OCI-LY7 (cell line): ENCODE measurements at regions not wholly inside any gene's neighbourhood (a gene's known extent, or its start where the extent isn't known, plus 50 kb on each side); places are given as distances from the start of the nearest gene placed in this dataset.

ENCODE experiments used
- BruUV-seq: library from RNA; stranded (reverse); fragments of 400-500 nt; replicated peaks from 2 replicates; lab custom pipeline; 2021; lab: Mats Ljungman, UMichigan
- CTCF ChIA-PET: fragments of 300-600 bp; sonication (Branson Sonifier 250); formaldehyde crosslinking; loops from one replicate; lab custom pipeline; 2022; ENCODE audit warnings: antibody characterized with exemption; ENCODE audit not compliant: unreplicated experiment; lab: Charles Lee
- POLR2A ChIA-PET: fragments of 300-600 bp; sonication (Branson Sonifier 250); formaldehyde crosslinking; loops from one replicate; lab custom pipeline; 2022; ENCODE audit warnings: antibody characterized with exemption; lab: Charles Lee
- DNase-seq: peaks from one replicate; pipeline ENCODE4 v3.0.0-alpha.2; 2015; ENCODE audit warnings: low spot score
- H2AFZ ChIP-seq: fragments of 200-600 bp; sonication (generic), shearing (Covaris generic); 2 replicates; pipeline ENCODE4 v1.6.1; 2014; ENCODE audit warnings: mild to moderate bottlenecking, antibody characterized with exemption, low read length, moderate library complexity
- H3K27ac ChIP-seq: fragments of 200-600 bp; sonication (generic); 2 replicates; pipeline ENCODE4 v1.5.1; 2014; ENCODE audit warnings: mixed run types, low read depth, mild to moderate bottlenecking, moderate library complexity, low read length, inconsistent platforms; ENCODE audit not compliant: poor library complexity, severe bottlenecking
- H3K36me3 ChIP-seq: fragments of 200-600 bp; sonication (generic); 2 replicates; pipeline ENCODE4 v1.6.1; 2014; ENCODE audit warnings: mild to moderate bottlenecking, antibody characterized with exemption, low read length, moderate library complexity, mixed read lengths; ENCODE audit not compliant: insufficient read depth
- H3K4me1 ChIP-seq: fragments of 200-600 bp; sonication (generic); 2 replicates; pipeline ENCODE4 v1.5.1; 2014; ENCODE audit warnings: mild to moderate bottlenecking, low read length; ENCODE audit not compliant: insufficient read depth, poor library complexity, severe bottlenecking
- H3K4me2 ChIP-seq: fragments of 200-600 bp; sonication (generic); 2 replicates; pipeline ENCODE4 v1.6.1; 2014; ENCODE audit warnings: mild to moderate bottlenecking, low read length
- H3K4me3 ChIP-seq: fragments of 200-600 bp; sonication (generic); 2 replicates; pipeline ENCODE4 v1.5.1; 2014; ENCODE audit warnings: mild to moderate bottlenecking, low read depth, low read length; ENCODE audit not compliant: poor library complexity, severe bottlenecking
- H3K79me2 ChIP-seq: fragments of 200-600 bp; sonication (generic); 2 replicates; pipeline ENCODE4 v1.6.1; 2016; ENCODE audit warnings: low read depth, mild to moderate bottlenecking, low read length, moderate library complexity, mixed read lengths; ENCODE audit not compliant: insufficient read depth
- H3K9me2 ChIP-seq: fragments of 200-600 bp; sonication (generic); 2 replicates; pipeline ENCODE4 v1.6.1; 2016; ENCODE audit warnings: mild to moderate bottlenecking, low read length, mixed read lengths; ENCODE audit not compliant: insufficient read depth
- H3K9me3 ChIP-seq: fragments of 200-600 bp; sonication (generic); 2 replicates; pipeline ENCODE4 v1.6.1; 2014; ENCODE audit warnings: mild to moderate bottlenecking, mixed run types, low read length, mixed read lengths
- H4K20me1 ChIP-seq: fragments of 200-600 bp; sonication (generic); 2 replicates; pipeline ENCODE4 v1.6.1; 2014; ENCODE audit warnings: mild to moderate bottlenecking, antibody characterized with exemption, low read length, moderate library complexity, mixed read lengths; ENCODE audit not compliant: insufficient read depth
- EZH2phosphoT487 ChIP-seq: fragments of 200-600 bp; sonication (generic); IDR thresholded peaks from 2 replicates; pipeline ENCODE4 v1.6.1; 2018; ENCODE audit warnings: low read depth, borderline replicate concordance, mild to moderate bottlenecking, mixed run types, antibody characterized with exemption, low read length, moderate library complexity, mixed read lengths
- intact Hi-C: fragments of 100-400 bp; cut with micrococcal nuclease; formaldehyde crosslinking; loops from one replicate; pipeline ENCODE4 v1.10.0; 2022; ENCODE audit not compliant: unreplicated experiment
- TF ChIP-seq, protein P1 (sequence below): fragments of 200-600 bp; sonication (generic); conservative IDR thresholded peaks from 2 replicates; pipeline ENCODE4 v1.5.1; 2014; ENCODE audit warnings: mild to moderate bottlenecking, antibody characterized with exemption, low read length, moderate library complexity, mixed read lengths

DNA sequence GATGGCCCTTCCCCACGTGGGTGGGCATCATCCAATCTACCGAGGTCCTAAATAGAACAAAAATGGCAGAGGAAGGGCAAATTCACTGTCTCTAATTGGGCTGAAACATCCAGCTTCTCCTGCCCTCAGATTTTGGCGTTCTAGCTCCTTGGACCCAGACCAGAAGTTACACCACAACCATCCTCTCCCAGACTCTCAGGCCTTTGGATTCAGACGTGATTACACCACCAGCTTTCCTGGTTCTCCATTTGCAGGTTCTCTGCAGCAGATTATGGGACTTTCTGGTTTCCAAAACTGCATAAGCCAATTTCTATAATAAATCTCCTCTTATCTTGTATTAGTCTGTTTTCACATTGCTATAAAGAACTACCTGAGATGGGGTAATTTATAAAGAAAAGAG lies 73.6 kb upstream of the STARD4 start:
- TF ChIP-seq, protein P1, sequence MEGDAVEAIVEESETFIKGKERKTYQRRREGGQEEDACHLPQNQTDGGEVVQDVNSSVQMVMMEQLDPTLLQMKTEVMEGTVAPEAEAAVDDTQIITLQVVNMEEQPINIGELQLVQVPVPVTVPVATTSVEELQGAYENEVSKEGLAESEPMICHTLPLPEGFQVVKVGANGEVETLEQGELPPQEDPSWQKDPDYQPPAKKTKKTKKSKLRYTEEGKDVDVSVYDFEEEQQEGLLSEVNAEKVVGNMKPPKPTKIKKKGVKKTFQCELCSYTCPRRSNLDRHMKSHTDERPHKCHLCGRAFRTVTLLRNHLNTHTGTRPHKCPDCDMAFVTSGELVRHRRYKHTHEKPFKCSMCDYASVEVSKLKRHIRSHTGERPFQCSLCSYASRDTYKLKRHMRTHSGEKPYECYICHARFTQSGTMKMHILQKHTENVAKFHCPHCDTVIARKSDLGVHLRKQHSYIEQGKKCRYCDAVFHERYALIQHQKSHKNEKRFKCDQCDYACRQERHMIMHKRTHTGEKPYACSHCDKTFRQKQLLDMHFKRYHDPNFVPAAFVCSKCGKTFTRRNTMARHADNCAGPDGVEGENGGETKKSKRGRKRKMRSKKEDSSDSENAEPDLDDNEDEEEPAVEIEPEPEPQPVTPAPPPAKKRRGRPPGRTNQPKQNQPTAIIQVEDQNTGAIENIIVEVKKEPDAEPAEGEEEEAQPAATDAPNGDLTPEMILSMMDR, result no peak
- TF ChIP-seq EZH2phosphoT487, result no peak
- H3K9me2 ChIP-seq, result no peaks in the 10 kb centered on the region
- H4K20me1 ChIP-seq, result no peaks in the 10 kb centered on the region
- ChIA-PET POLR2A (interaction anchor here (0.6 kb wide), 1 partner anchor 42 kb away, joined by 3 read pairs; no protein-coding TSS in a partner anchor), CTCF (no interaction called here)
- no TSS peak for BruUV-seq
- no peaks in the 10 kb centered on the region for H3K79me2 ChIP-seq
- H3K4me3 ChIP-seq, result no peak overlapping the region
- H2AFZ ChIP-seq, result no peak overlapping the region
- intact Hi-C loops, result no loop called here
- H3K4me1 ChIP-seq, result no peaks in the 10 kb centered on the region
- H3K27ac ChIP-seq, result no peak overlapping the region
- no peak overlapping the region for H3K4me2 ChIP-seq
- no peak for DNase-seq
- no peaks in the 10 kb centered on the region for H3K36me3 ChIP-seq
- H3K9me3 ChIP-seq, result no peaks in the 10 kb centered on the region

DNA sequence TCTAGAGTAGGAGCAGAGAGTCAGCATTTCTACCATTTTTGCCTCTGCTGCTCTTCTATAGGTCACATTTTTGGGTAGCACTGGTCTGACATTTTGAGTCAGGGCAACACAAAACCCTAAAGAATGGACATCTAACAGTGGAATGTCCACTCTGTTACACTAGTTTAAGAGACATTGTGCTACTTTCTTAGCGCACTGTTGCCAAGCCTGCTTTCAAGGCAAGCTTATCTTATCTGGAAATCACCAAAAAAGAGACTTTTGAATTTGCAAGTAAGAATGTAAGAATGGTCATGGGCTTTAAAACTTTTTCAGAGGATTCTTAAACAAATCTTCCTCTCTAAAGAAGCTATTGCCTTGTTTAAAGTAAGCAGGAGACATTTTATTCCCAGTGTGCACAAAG lies 73.0 kb upstream of the STARD4 start:
- H4K20me1 ChIP-seq, result no peaks in the 10 kb centered on the region
- no peak for DNase-seq
- no peaks in the 10 kb centered on the region for H3K4me1 ChIP-seq
- TF ChIP-seq EZH2phosphoT487, result no peak
- TF ChIP-seq, protein P1, result no peak
- no TSS peak for BruUV-seq
- CTCF ChIA-PET, result no interaction called here
- no peaks in the 10 kb centered on the region for H3K36me3 ChIP-seq
- intact Hi-C loops, result no loop called here
- no peaks in the 10 kb centered on the region for H3K79me2 ChIP-seq
- no peak overlapping the region for H2AFZ ChIP-seq
- H3K27ac ChIP-seq, result no peak overlapping the region
- POLR2A ChIA-PET, result no interaction called here
- no peak overlapping the region for H3K4me3 ChIP-seq
- H3K9me2 ChIP-seq, result no peaks in the 10 kb centered on the region
- H3K9me3 ChIP-seq, result no peaks in the 10 kb centered on the region
- no peak overlapping the region for H3K4me2 ChIP-seq

DNA sequence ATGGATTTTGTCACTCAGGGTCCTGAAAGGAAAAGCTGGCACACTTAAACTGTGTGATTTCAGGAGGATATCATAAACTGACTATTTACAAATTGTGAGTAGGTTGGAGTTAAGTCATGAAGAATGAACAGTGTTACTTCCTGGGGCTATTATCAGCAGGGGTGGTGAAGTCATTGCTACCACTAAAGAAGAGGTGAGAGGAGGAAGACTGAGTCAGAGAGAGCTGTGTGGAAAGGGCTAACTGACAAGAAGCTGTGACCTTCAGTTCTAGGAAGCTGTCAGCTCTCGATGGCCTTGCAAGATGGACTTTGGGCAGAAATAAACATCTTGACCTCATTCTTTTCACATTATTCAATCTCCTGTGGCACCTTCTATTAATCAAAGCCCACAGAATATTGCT lies 72.3 kb upstream of the STARD4 start:
- no TSS peak for BruUV-seq
- intact Hi-C loops, result no loop called here
- Histone ChIP-seq H3K9me3 (no peaks in the 10 kb centered on the region), H3K79me2 (no peaks in the 10 kb centered on the region), H2AFZ (no peak overlapping the region), H4K20me1 (no peaks in the 10 kb centered on the region), H3K27ac (no peak overlapping the region), H3K36me3 (no peaks in the 10 kb centered on the region), H3K9me2 (no peaks in the 10 kb centered on the region), H3K4me2 (no peak overlapping the region), H3K4me1 (no peaks in the 10 kb centered on the region), H3K4me3 (no peak overlapping the region)
- TF ChIP-seq EZH2phosphoT487, result no peak
- TF ChIP-seq, protein P1, result no peak
- ChIA-PET POLR2A (no interaction called here), CTCF (no interaction called here)
- no peak for DNase-seq
